Activated CD8-positive, alpha-beta T cell treated with anti-CD3 and anti-CD28 coated beads, Interleukin-2, amount 10 ng/mL, durations not matched to agents 7 days and 5 days (primary cell): ENCODE measurements at regions not wholly inside any gene's neighbourhood (a gene's known extent, or its start where the extent isn't known, plus 50 kb on each side); places are given as distances from the start of the nearest gene placed in this dataset.
"Not testable (repeated sequence)": the region's sequence is repeated elsewhere in the genome, so short reads cannot be mapped to it uniquely, and the experiment has no call there.

ENCODE experiments used
- ATAC-seq: fragments of 150-1000 bp; cut with Tn5 transposase; one replicate; pipeline ENCODE4 v1.10.0; 2021; ENCODE audit warnings: moderate library complexity
- CTCF ChIA-PET: fragments of 350-600 bp; sonication (Branson Sonifier 250); formaldehyde crosslinking; loops from one replicate; lab custom pipeline; 2021; ENCODE audit warnings: antibody characterized with exemption; lab: Charles Lee
- POLR2A ChIA-PET: fragments of 350-600 bp; sonication (Branson Sonifier 250); formaldehyde crosslinking; loops from one replicate; lab custom pipeline; 2021; ENCODE audit warnings: antibody characterized with exemption; lab: Charles Lee
- DNase-seq: peaks from one replicate; pipeline ENCODE4 v3.0.0-alpha.2; 2020
- H3K27ac Mint-ChIP-seq: one replicate; pipeline ENCODE4 v1.8.0; 2021; ENCODE audit warnings: mild to moderate bottlenecking, mixed read lengths
- H3K27me3 Mint-ChIP-seq: one replicate; pipeline ENCODE4 v1.8.0; 2021; ENCODE audit warnings: low read depth, mixed read lengths
- H3K36me3 Mint-ChIP-seq: one replicate; pipeline ENCODE4 v1.8.0; 2021; ENCODE audit warnings: low read depth, mixed read lengths
- H3K4me1 Mint-ChIP-seq: one replicate; pipeline ENCODE4 v1.8.0; 2021; ENCODE audit warnings: low read depth, mixed read lengths
- H3K4me3 Mint-ChIP-seq: one replicate; pipeline ENCODE4 v1.8.0; 2021; ENCODE audit warnings: mild to moderate bottlenecking, mixed read lengths
- H3K9me3 Mint-ChIP-seq: one replicate; pipeline ENCODE4 v1.8.0; 2022; ENCODE audit warnings: mixed read lengths; ENCODE audit not compliant: insufficient read depth

DNA sequence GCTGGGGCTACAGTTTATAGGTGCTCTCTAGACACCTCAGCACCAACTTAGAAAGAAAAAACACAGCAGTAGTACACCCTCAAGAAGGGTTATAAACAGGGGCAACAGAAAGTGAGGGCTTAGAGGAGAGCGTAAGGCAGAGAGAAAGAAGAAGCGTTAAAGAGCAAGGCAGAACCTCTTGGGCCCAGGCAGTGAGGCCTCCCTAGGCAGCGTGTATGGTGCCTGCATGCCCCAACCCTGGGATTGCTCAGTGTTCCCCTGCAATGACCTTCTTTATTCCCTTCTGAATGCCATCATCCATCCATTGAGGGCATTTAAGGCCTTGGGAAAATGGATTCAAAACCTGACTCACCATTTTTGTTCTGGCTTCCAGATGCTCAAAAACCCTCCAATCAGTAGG is 130.0 kb upstream of the ARG1 start:
- POLR2A ChIA-PET = no interaction called here
- CTCF ChIA-PET = no interaction called here
- ATAC-seq (peak; percentile 58), DNase-seq (no peak)
- no peaks in the 10 kb centered on the region for H3K27me3 Mint-ChIP-seq
- peaks cover 31% of the 10 kb centered on the region for H3K4me1 Mint-ChIP-seq
- peak overlapping the region; percentile 90 for H3K27ac Mint-ChIP-seq
- peaks cover 30% of the 10 kb centered on the region for H3K36me3 Mint-ChIP-seq
- peak overlapping the region; percentile 86 for H3K4me3 Mint-ChIP-seq
- peaks cover under 1% of the 10 kb centered on the region for H3K9me3 Mint-ChIP-seq

DNA sequence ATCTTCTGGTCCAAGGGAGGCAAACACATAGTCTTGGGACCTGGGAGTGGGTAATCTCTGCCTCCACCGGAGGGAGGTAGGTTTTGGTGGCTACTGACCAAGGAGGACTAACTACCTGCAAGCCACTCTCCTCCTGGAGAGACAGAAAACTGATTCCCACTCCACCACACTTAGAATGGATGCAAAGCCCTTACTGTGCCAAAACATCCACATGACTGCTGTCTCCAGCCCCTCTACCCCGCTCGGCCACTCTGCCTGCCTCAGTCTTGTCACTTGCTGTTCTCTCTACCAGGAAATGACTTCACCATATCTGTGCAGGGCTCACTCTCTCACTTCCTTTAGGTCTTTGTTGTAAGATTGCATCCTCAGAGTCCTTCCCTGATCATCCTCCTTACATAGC is 129.5 kb upstream of the ARG1 start:
- DNase-seq = peak; percentile 66
- H3K4me1 Mint-ChIP-seq = peaks cover 28% of the 10 kb centered on the region
- peaks cover 25% of the 10 kb centered on the region for H3K36me3 Mint-ChIP-seq
- peak overlapping the region; percentile 90 for H3K27ac Mint-ChIP-seq
- CTCF ChIA-PET = interaction anchor here (1.9 kb wide), 1 partner anchor 90 kb away, joined by 6 read pairs; no protein-coding TSS in a partner anchor
- H3K4me3 Mint-ChIP-seq = peak overlapping the region; percentile 86
- H3K27me3 Mint-ChIP-seq = no peaks in the 10 kb centered on the region
- ATAC-seq = peak; percentile 93
- H3K9me3 Mint-ChIP-seq = no peaks in the 10 kb centered on the region
- POLR2A ChIA-PET = interaction anchor here (1.0 kb wide), 1 partner anchor 12 kb away, joined by 4 read pairs; no protein-coding TSS in a partner anchor

GRCh38 chr6:131445356-131445755 is 127.7 kb upstream of the ARG1 start:
- POLR2A ChIA-PET, CTCF ChIA-PET, ATAC-seq, H3K27me3 Mint-ChIP-seq, H3K9me3 Mint-ChIP-seq, H3K36me3 Mint-ChIP-seq, DNase-seq, H3K27ac Mint-ChIP-seq, H3K4me3 Mint-ChIP-seq: not testable (repeated sequence)
- peaks cover 31% of the 10 kb centered on the region for H3K4me1 Mint-ChIP-seq

DNA sequence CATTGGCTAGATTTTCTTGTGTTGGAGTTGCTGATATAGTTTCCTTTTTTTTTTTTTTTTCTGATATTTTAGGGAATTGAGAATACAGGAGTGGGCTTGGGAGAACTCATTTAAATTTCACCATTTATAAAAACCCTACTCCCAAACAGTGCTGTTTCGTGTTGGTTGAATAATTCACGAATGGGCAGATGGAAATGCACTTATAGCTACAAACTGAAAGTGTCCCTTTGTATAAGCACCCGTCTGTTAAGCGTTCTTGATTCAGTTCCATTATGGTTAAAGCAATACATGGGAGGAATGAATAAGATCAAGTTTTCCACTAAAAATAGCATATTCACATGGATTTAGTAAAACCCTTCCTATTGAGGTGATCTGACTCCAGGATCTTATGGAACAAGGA is 122.2 kb upstream of the ARG1 start:
- no peak for DNase-seq
- Mint-ChIP-seq H3K36me3 (peaks cover 8% of the 10 kb centered on the region), H3K4me1 (peaks cover 14% of the 10 kb centered on the region), H3K27me3 (no peaks in the 10 kb centered on the region), H3K27ac (no peak overlapping the region), H3K4me3 (no peak overlapping the region), H3K9me3 (peaks cover 11% of the 10 kb centered on the region)
- ATAC-seq = no peak
- ChIA-PET CTCF (interaction anchor here (1.7 kb wide), 1 partner anchor 10 kb away, joined by 9 read pairs; no protein-coding TSS in a partner anchor), POLR2A (no interaction called here)

GRCh38 chr6:131451321-131452144 is 121.5 kb upstream of the ARG1 start:
- ChIA-PET CTCF (interaction anchor here (1.7 kb wide), 1 partner anchor 9 kb away, joined by 9 read pairs; no protein-coding TSS in a partner anchor), POLR2A (no interaction called here)
- DNase-seq (no peak), ATAC-seq (no peak)
- H3K27ac Mint-ChIP-seq = peak overlapping the region; percentile 10
- H3K4me1 Mint-ChIP-seq = peaks cover 14% of the 10 kb centered on the region
- H3K4me3 Mint-ChIP-seq = no peak overlapping the region
- peaks cover 11% of the 10 kb centered on the region for H3K9me3 Mint-ChIP-seq
- H3K27me3 Mint-ChIP-seq = no peaks in the 10 kb centered on the region
- H3K36me3 Mint-ChIP-seq = peaks cover 8% of the 10 kb centered on the region

- POLR2A ChIA-PET = no interaction called here
- no peak overlapping the region for H3K4me3 Mint-ChIP-seq
- H3K9me3 Mint-ChIP-seq = peaks cover 11% of the 10 kb centered on the region
- H3K36me3 Mint-ChIP-seq = peaks cover 8% of the 10 kb centered on the region
- H3K27ac Mint-ChIP-seq = no peak overlapping the region
- no peak for ATAC-seq
- CTCF ChIA-PET = no interaction called here
- no peaks in the 10 kb centered on the region for H3K27me3 Mint-ChIP-seq
- no peak for DNase-seq
- peaks cover 14% of the 10 kb centered on the region for H3K4me1 Mint-ChIP-seq
These were observed 119.2 kb upstream of the ARG1 start for GRCh38 chr6:131453803-131454202.

DNA sequence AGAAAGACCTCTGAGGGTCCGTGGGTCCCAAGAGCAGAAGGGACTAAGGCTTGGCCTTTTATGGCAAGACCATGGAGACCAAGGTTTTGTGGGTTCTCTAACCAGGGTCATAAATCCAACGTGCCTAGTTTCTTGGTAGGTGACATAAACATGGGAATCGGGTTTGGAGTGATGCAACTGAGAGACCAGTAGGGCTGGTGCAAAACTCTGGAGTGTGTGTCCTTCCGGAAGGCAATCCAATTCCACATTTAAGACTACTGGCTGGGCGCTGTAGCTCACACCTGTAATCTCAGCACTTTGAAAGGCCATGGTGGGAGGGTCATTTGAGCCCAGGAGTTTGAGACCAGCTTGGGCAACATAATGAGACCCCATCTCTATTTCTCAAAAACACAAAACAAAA is 116.5 kb upstream of the ARG1 start:
- ChIA-PET POLR2A (interaction anchor here (0.7 kb wide), 1 partner anchor 257 kb away, joined by 3 read pairs; no protein-coding TSS in a partner anchor), CTCF (interaction anchor here (1.2 to 1.6 kb wide), 3 partner anchors 63 to 243 kb away, joined by 3 to 5 read pairs (median 4); partner anchors contain the start of gene MED23)
- peaks cover 9% of the 10 kb centered on the region for H3K4me1 Mint-ChIP-seq
- no peak overlapping the region for H3K4me3 Mint-ChIP-seq
- ATAC-seq (no peak), DNase-seq (no peak)
- peaks cover 5% of the 10 kb centered on the region for H3K9me3 Mint-ChIP-seq
- no peak overlapping the region for H3K27ac Mint-ChIP-seq
- no peaks in the 10 kb centered on the region for H3K27me3 Mint-ChIP-seq
- H3K36me3 Mint-ChIP-seq = peaks cover 6% of the 10 kb centered on the region

GRCh38 chr6:131459005-131459404 is 114.0 kb upstream of the ARG1 start:
- no peaks in the 10 kb centered on the region for H3K27me3 Mint-ChIP-seq
- H3K9me3 Mint-ChIP-seq = peaks cover 3% of the 10 kb centered on the region
- H3K4me1 Mint-ChIP-seq = peaks cover 3% of the 10 kb centered on the region
- H3K36me3 Mint-ChIP-seq = no peaks in the 10 kb centered on the region
- ATAC-seq (no peak), DNase-seq (no peak)
- H3K4me3 Mint-ChIP-seq = no peak overlapping the region
- ChIA-PET POLR2A (no interaction called here), CTCF (interaction anchor here (0.8 to 1.8 kb wide), 4 partner anchors 11 to 260 kb away, joined by 3 to 11 read pairs (median 4); no protein-coding TSS in a partner anchor)
- H3K27ac Mint-ChIP-seq = no peak overlapping the region

DNA sequence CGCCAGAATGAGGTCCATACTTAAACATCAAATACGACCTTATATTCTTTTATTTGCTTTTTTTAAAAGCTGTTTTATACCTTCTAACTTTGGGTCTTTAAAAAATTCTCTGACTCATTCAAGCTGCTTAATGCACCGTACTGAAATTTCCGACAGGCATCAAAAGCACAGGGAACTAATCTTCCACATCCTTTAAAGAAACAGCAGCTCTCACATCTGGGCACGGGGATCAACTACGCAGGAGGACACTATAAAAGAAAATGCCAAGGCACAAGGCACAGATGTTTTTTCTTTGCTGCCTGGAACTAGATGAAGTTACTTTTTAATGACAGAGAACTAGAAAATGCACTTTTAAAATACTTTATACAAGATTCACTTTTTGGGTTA is 112.4 kb upstream of the ARG1 start:
- Mint-ChIP-seq H3K27ac (no peak overlapping the region), H3K9me3 (no peaks in the 10 kb centered on the region), H3K4me1 (peaks cover 3% of the 10 kb centered on the region), H3K4me3 (no peak overlapping the region), H3K27me3 (no peaks in the 10 kb centered on the region), H3K36me3 (no peaks in the 10 kb centered on the region)
- ATAC-seq (no peak), DNase-seq (no peak)
- ChIA-PET POLR2A (no interaction called here), CTCF (interaction anchor here (1.0 to 2.2 kb wide), 2 partner anchors 9 to 72 kb away, joined by 3 to 9 read pairs; no protein-coding TSS in a partner anchor)

DNA sequence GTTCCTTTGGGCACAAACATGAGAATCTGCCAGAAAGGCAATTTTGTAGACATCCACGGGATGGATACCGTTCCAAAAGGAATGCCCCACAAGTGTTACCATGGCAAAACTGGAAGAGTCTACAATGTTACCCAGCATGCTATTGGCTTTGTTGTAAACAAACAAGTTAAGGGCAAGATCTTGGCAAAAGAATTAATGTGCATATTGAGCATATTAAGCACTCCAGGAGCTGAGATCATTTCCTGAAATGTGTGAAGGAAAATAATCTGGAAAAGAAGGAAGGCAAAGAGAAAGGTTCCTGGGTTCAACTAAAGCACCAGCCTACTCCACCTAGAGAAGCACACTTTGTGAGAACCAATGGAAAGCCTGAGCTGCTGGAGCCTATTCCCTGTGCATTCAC is 103.9 kb upstream of the ARG1 start:
- POLR2A ChIA-PET = no interaction called here
- H3K27me3 Mint-ChIP-seq = no peaks in the 10 kb centered on the region

DNA sequence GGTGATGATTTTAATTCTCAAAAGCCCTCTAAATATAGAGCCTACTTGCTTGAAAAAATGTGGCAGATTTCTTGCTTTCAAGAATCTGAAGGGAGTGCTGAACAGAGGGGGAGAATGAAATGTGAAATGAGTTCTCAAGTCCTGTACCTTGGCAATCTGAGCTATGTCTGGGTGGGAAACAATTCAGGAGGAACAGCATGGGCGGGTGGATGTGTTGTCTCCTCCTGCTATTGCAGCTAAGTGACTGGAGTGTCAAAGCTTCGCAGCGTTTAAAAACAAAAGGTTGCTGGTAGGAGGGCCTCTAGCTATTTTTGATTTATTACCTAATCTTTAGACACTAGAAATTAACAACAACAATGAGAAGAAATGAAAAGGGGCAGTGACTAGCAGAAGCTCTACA is 102.5 kb upstream of the ARG1 start:
- Mint-ChIP-seq H3K4me3 (no peak overlapping the region), H3K27me3 (no peaks in the 10 kb centered on the region), H3K4me1 (no peaks in the 10 kb centered on the region), H3K36me3 (no peaks in the 10 kb centered on the region), H3K9me3 (peaks cover 10% of the 10 kb centered on the region), H3K27ac (no peak overlapping the region)
- CTCF ChIA-PET = interaction anchor here (1.2 to 1.8 kb wide), 3 partner anchors 11 to 772 kb away, joined by 3 to 9 read pairs (median 3); no protein-coding TSS in a partner anchor
- ATAC-seq (no peak), DNase-seq (no peak)
- POLR2A ChIA-PET = no interaction called here

More for the DNA sequence above, 103.9 kb upstream of the ARG1 start:
- Mint-ChIP-seq H3K36me3 (no peaks in the 10 kb centered on the region), H3K4me3 (no peak overlapping the region), H3K4me1 (no peaks in the 10 kb centered on the region), H3K27ac (no peak overlapping the region), H3K9me3 (peaks cover 6% of the 10 kb centered on the region)
- CTCF ChIA-PET = no interaction called here
- ATAC-seq = no peak
- no peak for DNase-seq

- no peak for DNase-seq
- no peak for ATAC-seq
- Mint-ChIP-seq H3K36me3 (no peaks in the 10 kb centered on the region), H3K9me3 (peaks cover 10% of the 10 kb centered on the region), H3K27ac (no peak overlapping the region), H3K4me1 (no peaks in the 10 kb centered on the region), H3K4me3 (no peak overlapping the region), H3K27me3 (no peaks in the 10 kb centered on the region)
- ChIA-PET POLR2A (no interaction called here), CTCF (interaction anchor here (1.0 to 1.8 kb wide), 3 partner anchors 49 to 773 kb away, joined by 3 to 9 read pairs (median 3); no protein-coding TSS in a partner anchor)
These were observed 101.7 kb upstream of the ARG1 start for GRCh38 chr6:131471331-131471730.
